ENCODE measurements at regions not wholly inside any gene's neighbourhood (a gene's known extent, or its start where the extent isn't known, plus 50 kb on each side); places are given as distances from the start of the nearest gene placed in this dataset.

- Mint-ChIP-seq H3K4me3 (no peak overlapping the region), H3K36me3 (ENCODE audit: low read depth) (no peaks in the 10 kb centered on the region), H3K27me3 (no peaks in the 10 kb centered on the region), H3K9me3 (peaks cover 3% of the 10 kb centered on the region), H3K27ac (no peak overlapping the region), H3K4me1 (ENCODE audit: low read depth) (no peaks in the 10 kb centered on the region)
- DNase-seq: no peak
These were observed 296.8 kb downstream of the WDR72 start for GRCh38 chr15:53462651-53463050.

- Mint-ChIP-seq H3K4me1 (ENCODE audit: low read depth) (no peaks in the 10 kb centered on the region), H3K4me3 (no peak overlapping the region), H3K27me3 (no peaks in the 10 kb centered on the region), H3K36me3 (ENCODE audit: low read depth) (no peaks in the 10 kb centered on the region), H3K9me3 (peaks cover 3% of the 10 kb centered on the region), H3K27ac (no peak overlapping the region)
- DNase-seq: no peak
These were observed 297.8 kb downstream of the WDR72 start for GRCh38 chr15:53461677-53462076.

GRCh38 chr15:53458736-53459135, 300.7 kb downstream of the WDR72 start:
- Mint-ChIP-seq H3K4me3 (no peak overlapping the region), H3K9me3 (peaks cover 3% of the 10 kb centered on the region), H3K36me3 (ENCODE audit: low read depth) (no peaks in the 10 kb centered on the region), H3K27me3 (no peaks in the 10 kb centered on the region), H3K4me1 (ENCODE audit: low read depth) (no peaks in the 10 kb centered on the region), H3K27ac (no peak overlapping the region)
- no peak for DNase-seq

GRCh38 chr15:53457479-53457878, 302.0 kb downstream of the WDR72 start:
- Mint-ChIP-seq H3K9me3 (peaks cover 3% of the 10 kb centered on the region), H3K4me1 (ENCODE audit: low read depth) (no peaks in the 10 kb centered on the region), H3K27me3 (no peaks in the 10 kb centered on the region), H3K27ac (no peak overlapping the region), H3K4me3 (no peak overlapping the region), H3K36me3 (ENCODE audit: low read depth) (no peaks in the 10 kb centered on the region)
- DNase-seq: no peak

GRCh38 chr15:53454843-53455721, 304.4 kb downstream of the WDR72 start:
- no peaks in the 10 kb centered on the region for H3K27me3 Mint-ChIP-seq
- no peak overlapping the region for H3K27ac Mint-ChIP-seq
- H3K36me3 Mint-ChIP-seq (ENCODE audit: low read depth): no peaks in the 10 kb centered on the region
- no peaks in the 10 kb centered on the region for H3K4me1 Mint-ChIP-seq (ENCODE audit: low read depth)
- no peaks in the 10 kb centered on the region for H3K9me3 Mint-ChIP-seq
- H3K4me3 Mint-ChIP-seq: no peak overlapping the region
- DNase-seq: no peak

DNA sequence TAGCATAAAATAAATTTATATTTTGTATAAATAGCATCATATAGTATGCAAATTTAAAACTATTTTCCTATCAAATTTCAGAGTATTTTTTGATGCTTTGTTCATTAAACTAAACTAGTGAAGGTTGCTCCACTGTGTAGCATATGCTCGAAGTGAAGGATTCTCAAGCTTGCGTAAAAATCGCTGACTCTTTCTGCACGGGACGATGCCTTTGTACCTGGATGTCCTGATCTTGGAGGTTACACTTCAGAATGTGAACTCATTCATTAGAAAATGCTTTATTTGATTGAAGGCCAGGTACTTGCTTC, 305.0 kb downstream of the WDR72 start:
- no peak for DNase-seq
- Mint-ChIP-seq H3K36me3 (ENCODE audit: low read depth) (no peaks in the 10 kb centered on the region), H3K27ac (no peak overlapping the region), H3K9me3 (no peaks in the 10 kb centered on the region), H3K4me1 (ENCODE audit: low read depth) (no peaks in the 10 kb centered on the region), H3K4me3 (no peak overlapping the region), H3K27me3 (no peaks in the 10 kb centered on the region)

DNA sequence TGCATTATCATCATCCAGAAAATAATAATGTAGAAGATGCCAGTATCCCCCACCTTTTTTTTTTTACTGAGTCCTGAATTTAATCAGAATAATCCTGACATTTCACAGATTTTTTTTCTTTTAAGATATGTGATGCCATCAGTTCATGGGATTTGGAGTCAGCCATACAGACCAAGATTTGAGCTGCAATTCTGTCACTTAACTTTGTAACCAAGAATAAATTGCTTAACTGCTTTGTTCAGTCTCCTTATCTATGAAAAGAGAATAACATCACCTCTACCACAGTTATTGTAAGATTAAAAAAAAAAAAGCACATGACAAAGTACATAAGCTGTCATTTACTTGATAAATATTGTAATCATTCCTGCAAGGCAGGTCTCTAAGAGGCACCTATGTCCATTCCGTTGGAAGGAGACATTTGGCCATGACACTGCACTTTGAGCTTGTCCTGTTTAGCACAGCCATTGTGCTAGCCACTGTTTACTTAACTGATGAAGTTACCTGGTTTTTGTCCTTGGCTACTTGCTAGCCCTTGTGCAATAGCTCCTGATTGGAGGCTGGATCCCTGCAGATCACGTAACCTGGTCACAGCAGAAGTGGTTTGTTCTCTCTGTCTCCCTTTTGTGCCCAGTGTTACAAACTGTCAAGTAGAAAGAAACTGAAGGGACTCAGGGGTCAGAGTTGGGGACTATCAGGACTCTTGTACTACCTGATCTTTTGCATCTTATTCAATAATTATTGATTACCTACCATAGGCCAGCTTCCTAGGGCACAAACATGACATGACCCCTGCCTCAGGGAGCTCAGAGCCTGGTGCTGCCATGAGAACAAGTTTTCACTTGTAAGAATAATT, 306.0 kb downstream of the WDR72 start:
- Mint-ChIP-seq H3K36me3 (ENCODE audit: low read depth) (no peaks in the 10 kb centered on the region), H3K4me1 (ENCODE audit: low read depth) (no peaks in the 10 kb centered on the region), H3K9me3 (no peaks in the 10 kb centered on the region), H3K4me3 (no peak overlapping the region), H3K27me3 (no peaks in the 10 kb centered on the region), H3K27ac (no peak overlapping the region)
- no peak for DNase-seq

DNA sequence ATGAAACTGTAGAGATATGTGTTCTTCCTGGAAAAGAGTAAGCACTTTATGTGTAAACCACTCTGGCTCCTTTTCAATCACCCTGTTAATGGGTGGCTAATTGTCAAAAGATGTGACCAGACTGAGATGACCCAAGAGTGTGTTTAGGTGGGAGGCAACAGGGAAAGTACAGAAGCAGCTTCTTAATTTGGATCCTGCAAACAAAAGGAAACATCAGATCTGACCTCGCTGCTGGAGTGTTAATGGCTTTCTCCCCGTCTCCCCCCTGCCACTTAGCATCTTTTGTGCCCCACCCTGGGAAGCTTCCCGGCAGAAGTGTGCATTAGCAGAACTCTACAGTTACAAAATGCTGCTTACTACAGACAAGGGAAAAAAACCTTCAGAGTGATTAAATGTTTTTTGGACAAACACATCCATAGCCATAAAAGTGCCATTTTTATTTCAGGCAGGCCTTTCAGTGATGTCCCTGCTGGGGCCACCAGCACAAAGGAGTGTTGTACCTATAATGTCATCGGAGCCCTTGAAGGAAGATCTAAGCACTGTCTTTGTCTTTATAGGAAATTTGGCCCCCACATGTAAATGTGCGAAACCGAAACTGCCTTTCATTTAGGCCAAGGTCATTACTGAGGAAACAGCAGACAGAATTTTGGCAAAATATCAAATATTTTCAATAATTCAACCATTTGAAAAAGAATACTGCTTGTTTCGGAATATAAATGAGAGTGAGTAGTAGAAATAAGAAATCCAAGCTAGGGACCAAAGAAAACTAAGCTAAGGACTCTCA, 311.0 kb downstream of the WDR72 start:
- H3K4me1 Mint-ChIP-seq (ENCODE audit: low read depth): no peaks in the 10 kb centered on the region
- no peaks in the 10 kb centered on the region for H3K36me3 Mint-ChIP-seq (ENCODE audit: low read depth)
- no peak for DNase-seq
- no peak overlapping the region for H3K27ac Mint-ChIP-seq
- H3K27me3 Mint-ChIP-seq: no peaks in the 10 kb centered on the region
- H3K9me3 Mint-ChIP-seq: no peaks in the 10 kb centered on the region
- H3K4me3 Mint-ChIP-seq: no peak overlapping the region

GRCh38 chr15:53447742-53448141, 311.7 kb downstream of the WDR72 start:
- Mint-ChIP-seq H3K9me3 (no peaks in the 10 kb centered on the region), H3K36me3 (ENCODE audit: low read depth) (no peaks in the 10 kb centered on the region), H3K4me3 (no peak overlapping the region), H3K27me3 (no peaks in the 10 kb centered on the region), H3K27ac (no peak overlapping the region), H3K4me1 (ENCODE audit: low read depth) (no peaks in the 10 kb centered on the region)
- no peak for DNase-seq

GRCh38 chr15:53447053-53447574, 312.3 kb downstream of the WDR72 start:
- H3K4me1 Mint-ChIP-seq (ENCODE audit: low read depth): no peaks in the 10 kb centered on the region
- DNase-seq: no peak
- no peak overlapping the region for H3K27ac Mint-ChIP-seq
- no peak overlapping the region for H3K4me3 Mint-ChIP-seq
- H3K27me3 Mint-ChIP-seq: no peaks in the 10 kb centered on the region
- H3K9me3 Mint-ChIP-seq: no peaks in the 10 kb centered on the region
- no peaks in the 10 kb centered on the region for H3K36me3 Mint-ChIP-seq (ENCODE audit: low read depth)

GRCh38 chr15:53446376-53446775, 313.1 kb downstream of the WDR72 start:
- Mint-ChIP-seq H3K36me3 (ENCODE audit: low read depth) (no peaks in the 10 kb centered on the region), H3K4me1 (ENCODE audit: low read depth) (no peaks in the 10 kb centered on the region), H3K4me3 (no peak overlapping the region), H3K27me3 (no peaks in the 10 kb centered on the region), H3K9me3 (no peaks in the 10 kb centered on the region), H3K27ac (no peak overlapping the region)
- no peak for DNase-seq

DNA sequence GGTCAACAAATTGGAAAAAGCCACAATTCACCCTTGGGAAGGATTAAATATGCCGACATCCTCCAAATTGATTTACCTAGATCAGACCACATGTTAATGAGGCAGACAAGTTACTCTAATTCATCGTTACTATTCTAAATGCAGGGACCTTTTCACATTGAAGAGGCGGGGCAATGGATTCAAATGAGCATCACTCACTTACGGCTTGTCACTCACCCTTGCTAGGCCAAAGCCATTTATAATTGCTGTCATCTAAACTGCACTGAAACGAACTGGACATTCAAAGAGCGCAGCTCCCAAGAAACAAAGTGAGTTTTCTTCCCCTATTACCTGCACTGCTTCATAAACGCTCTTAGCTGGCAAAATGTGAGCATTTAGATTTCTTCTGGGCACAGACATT, 313.9 kb downstream of the WDR72 start:
- Mint-ChIP-seq H3K9me3 (no peaks in the 10 kb centered on the region), H3K36me3 (ENCODE audit: low read depth) (no peaks in the 10 kb centered on the region), H3K4me1 (ENCODE audit: low read depth) (no peaks in the 10 kb centered on the region), H3K27me3 (no peaks in the 10 kb centered on the region), H3K27ac (no peak overlapping the region), H3K4me3 (no peak overlapping the region)
- no peak for DNase-seq

DNA sequence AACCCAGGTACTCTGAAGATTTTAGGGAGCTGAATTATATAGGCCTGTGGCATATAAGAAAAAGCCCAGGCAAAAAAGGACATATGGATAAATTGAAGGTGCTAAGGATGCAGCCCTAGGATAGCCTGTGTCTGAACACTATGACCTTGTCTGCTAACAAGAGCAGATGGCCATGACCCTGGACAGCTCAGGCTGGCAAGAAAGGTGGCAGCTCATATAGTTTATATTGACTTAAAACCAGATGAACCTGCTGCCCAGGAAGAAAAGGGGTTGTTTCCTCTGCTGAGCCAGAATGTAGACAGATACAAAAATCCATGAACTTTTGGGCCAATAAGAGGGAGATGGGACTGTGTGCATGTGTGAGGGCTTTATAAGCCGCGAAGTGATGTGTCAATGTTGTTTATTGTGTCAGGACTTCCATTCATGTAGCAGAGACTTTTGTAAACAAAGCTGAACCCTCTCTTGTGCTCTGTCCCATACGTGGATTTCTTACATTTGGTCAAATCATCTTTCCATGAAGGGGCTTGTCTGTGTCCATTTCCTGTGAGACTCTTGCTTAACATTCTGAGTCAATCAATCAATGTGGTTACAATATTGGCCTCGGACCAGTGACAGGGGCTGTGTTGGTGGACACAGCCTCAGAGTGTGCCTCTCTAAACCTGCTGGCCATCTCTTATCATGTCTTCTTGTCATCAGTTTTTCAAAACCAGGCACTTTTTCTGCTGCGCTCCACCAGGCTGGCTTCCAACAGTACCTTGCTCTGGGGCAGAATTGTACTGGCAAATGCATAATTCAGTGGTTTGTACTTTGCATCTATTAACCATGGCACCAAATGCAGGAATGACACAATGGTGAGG, 321.2 kb downstream of the WDR72 start:
- Mint-ChIP-seq H3K4me1 (ENCODE audit: low read depth) (no peaks in the 10 kb centered on the region), H3K27ac (no peak overlapping the region), H3K27me3 (no peaks in the 10 kb centered on the region), H3K9me3 (no peaks in the 10 kb centered on the region), H3K36me3 (ENCODE audit: low read depth) (no peaks in the 10 kb centered on the region), H3K4me3 (no peak overlapping the region)
- DNase-seq: no peak

GRCh38 chr15:53437366-53437765, 322.1 kb downstream of the WDR72 start:
- no peaks in the 10 kb centered on the region for H3K27me3 Mint-ChIP-seq
- H3K4me1 Mint-ChIP-seq (ENCODE audit: low read depth): no peaks in the 10 kb centered on the region
- H3K9me3 Mint-ChIP-seq: no peaks in the 10 kb centered on the region
- no peaks in the 10 kb centered on the region for H3K36me3 Mint-ChIP-seq (ENCODE audit: low read depth)
- no peak for DNase-seq
- no peak overlapping the region for H3K27ac Mint-ChIP-seq
- H3K4me3 Mint-ChIP-seq: no peak overlapping the region
